Retinal pigment epithelial cell (primary cell): ENCODE measurements at regions not wholly inside any gene's neighbourhood (a gene's known extent, or its start where the extent isn't known, plus 50 kb on each side); places are given as distances from the start of the nearest gene placed in this dataset.

Experiments
- DNase-seq: peaks from one replicate; pipeline ENCODE4 v3.0.0-alpha.2; 2010; ENCODE audit warnings: low read depth
- H3K4me3 ChIP-seq: 2 replicates; pipeline ENCODE4 v1.5.1; 2011; ENCODE audit warnings: mild to moderate bottlenecking, low read length, control low read depth, moderate library complexity
- CTCF ChIP-seq: conservative IDR thresholded peaks from 2 replicates; pipeline ENCODE4 v1.5.1; 2011; ENCODE audit warnings: low read depth, low read length, control low read depth, inconsistent platforms

GRCh38 chr6:40719671-40720374 lies 132.7 kb upstream of the LRFN2 start:
- no peak overlapping the region for H3K4me3 ChIP-seq
- no peak for DNase-seq
- no peak for TF ChIP-seq CTCF

- no peak for TF ChIP-seq CTCF
- no peak overlapping the region for H3K4me3 ChIP-seq
- DNase-seq: no peak
These were observed 131.2 kb upstream of the LRFN2 start for GRCh38 chr6:40718401-40718800.

- TF ChIP-seq CTCF: no peak
- no peak for DNase-seq
- no peak overlapping the region for H3K4me3 ChIP-seq
These were observed 130.4 kb upstream of the LRFN2 start for GRCh38 chr6:40717411-40718057.

GRCh38 chr6:40715570-40716403 lies 128.6 kb upstream of the LRFN2 start:
- DNase-seq: no peak
- no peak overlapping the region for H3K4me3 ChIP-seq
- TF ChIP-seq CTCF: no peak

GRCh38 chr6:40714576-40715564 lies 127.7 kb upstream of the LRFN2 start:
- H3K4me3 ChIP-seq: no peak overlapping the region
- no peak for TF ChIP-seq CTCF
- no peak for DNase-seq

- DNase-seq: no peak
- no peak for TF ChIP-seq CTCF
- H3K4me3 ChIP-seq: no peak overlapping the region
These were observed 127.0 kb upstream of the LRFN2 start for GRCh38 chr6:40714143-40714542.
